HG03108 (cell line): ENCODE measurements at regions not wholly inside any gene's neighbourhood (a gene's known extent, or its start where the extent isn't known, plus 50 kb on each side); places are given as distances from the start of the nearest gene placed in this dataset.
"Not testable (repeated sequence)": the region's sequence is repeated elsewhere in the genome, so short reads cannot be mapped to it uniquely, and the experiment has no call there.

Experiments
- ATAC-seq: cut with Tn5 transposase; IDR thresholded peaks from one replicate; pipeline ENCODE4 v1.9.1; 2021; ENCODE audit warnings: moderate library complexity; ENCODE audit not compliant: unreplicated experiment

DNA sequence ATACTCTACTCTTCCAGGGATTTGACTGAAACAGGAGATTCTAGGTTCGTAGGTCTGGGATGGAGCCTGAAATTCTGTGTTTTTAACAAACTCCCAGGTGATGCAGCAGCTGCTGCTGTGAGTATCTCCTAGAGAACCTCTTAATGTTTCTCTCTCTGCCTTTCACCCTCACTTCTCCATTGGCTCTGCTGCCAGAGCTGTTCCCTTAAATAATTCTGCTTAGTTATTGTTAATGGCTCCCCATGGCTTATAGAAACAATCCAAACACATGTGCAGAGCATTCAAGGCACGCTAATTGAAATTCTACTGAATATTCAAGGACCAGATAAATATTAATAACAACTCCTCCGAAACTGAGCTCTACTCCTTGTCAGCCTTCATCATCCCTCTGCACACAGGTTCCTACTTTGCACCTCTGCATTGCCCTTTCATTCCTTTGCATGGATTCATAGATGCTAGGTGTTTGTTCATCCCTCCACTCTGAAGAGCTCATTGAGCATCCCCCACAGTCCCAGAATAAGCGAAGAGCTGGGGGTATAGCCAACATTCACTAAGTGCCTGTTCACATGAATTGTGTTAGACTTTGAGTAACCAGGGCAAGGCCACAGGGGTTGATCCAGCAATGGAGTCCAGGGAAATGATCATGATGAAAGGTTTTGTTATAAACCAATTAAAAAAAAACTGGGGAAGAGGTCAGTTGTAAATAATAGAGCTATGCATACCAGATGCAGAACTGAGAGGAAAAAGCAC lies 488.4 kb upstream of the JAG1 start:
- no peak for ATAC-seq

DNA sequence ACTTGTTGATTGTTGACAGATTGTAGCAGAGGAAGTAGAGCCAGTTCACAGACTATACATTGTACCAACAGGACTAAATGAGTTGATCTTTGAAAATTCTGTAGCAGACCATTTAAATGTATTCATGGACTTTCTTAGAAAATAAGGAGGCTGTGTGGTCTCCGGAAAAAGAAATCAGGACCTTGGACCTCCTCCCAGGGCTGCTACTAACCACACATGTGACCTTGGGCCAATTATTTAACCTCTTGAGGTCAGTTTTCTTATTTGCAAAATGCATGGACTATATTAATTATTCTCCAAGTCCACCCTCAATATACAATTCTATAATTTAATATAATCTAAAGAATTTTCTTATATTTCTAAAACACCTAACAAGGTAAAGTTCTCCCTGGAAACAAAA lies 492.0 kb upstream of the JAG1 start:
- ATAC-seq, result no peak

GRCh38 chr20:11166712-11167111 lies 492.9 kb upstream of the JAG1 start:
- ATAC-seq, result no peak

GRCh38 chr20:11168026-11168425 lies 494.2 kb upstream of the JAG1 start:
- no peak for ATAC-seq

DNA sequence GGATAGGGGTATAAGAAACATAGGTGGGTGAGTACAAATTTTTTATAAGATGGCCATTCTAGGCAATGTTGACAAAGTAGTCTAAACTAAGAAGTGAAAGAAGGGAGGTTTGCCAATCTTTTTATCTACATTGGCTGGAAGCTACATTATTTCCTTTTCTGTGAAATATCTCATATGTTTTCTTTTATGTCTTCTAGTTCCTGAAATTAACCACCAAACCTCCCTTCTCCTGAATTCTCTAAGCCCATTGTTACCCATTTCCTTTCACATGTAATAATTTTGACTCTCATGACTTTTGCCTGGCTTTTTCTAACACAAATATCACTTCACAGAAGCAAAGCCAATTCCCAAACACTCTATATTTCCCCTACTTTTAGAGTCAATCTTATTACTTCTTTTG lies 496.2 kb upstream of the JAG1 start:
- ATAC-seq, result no peak

DNA sequence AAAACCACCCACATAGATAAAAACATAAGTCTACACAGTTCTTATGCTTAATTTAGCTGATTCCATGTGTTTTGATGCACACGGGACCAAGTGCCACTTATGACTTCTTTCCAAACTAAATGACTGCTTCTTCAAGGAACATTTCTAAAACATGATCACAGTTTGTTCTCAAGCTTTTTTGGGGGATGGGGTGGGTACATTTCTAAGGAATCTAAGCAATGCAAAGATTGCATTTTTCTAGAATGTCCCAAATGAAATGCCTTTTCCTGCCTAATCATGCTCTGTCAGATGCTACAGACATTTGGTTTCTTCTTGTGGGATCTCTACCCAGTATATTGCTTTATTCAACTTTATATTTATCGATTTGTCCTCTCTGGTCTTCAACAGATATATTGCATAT lies 496.8 kb upstream of the JAG1 start:
- ATAC-seq, result no peak

- no peak for ATAC-seq
Observed at GRCh38 chr20:11172881-11173280, 499.1 kb upstream of the JAG1 start.

DNA sequence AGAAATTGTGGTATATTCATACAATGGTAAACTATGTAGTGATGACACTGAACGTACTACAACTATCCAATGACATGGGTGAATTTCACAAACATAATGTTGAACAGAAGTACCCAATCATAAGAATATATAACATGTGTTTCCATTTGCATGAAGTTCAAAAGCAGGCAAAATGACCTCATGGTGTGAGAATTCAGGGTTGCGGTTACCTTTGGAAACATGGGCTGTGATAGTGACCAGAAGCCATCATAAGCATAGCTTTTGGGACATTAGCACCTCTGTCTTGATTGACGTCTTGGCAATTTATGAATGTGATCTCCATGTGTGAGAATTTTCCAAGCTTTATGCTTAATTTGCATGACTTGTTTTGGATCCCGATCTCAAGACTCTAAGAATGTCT lies 500.1 kb upstream of the JAG1 start:
- ATAC-seq, result no peak

GRCh38 chr20:11174861-11175260 lies 501.1 kb upstream of the JAG1 start:
- ATAC-seq, result no peak

GRCh38 chr20:11176431-11176830 lies 502.6 kb upstream of the JAG1 start:
- no peak for ATAC-seq

GRCh38 chr20:11178946-11179654 lies 505.3 kb upstream of the JAG1 start:
- ATAC-seq, result no peak

DNA sequence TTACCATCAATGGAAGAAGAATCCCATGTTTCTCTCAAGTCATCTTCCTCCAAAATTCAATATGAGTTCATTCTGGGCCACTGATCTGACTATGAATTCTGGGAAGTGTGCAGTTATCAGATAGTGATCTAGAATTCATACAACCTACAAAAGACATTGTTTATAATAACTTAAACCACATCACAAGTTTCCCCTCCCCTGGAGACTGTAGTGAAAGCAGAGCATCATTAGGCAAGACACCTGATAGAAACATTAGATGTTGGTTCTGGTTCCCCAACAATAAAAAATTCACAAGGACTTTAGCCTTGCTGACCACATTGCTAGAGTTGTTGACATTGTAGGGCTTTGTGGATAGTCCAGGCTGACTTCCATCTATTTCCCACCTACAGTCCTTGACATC lies 506.4 kb upstream of the JAG1 start:
- no peak for ATAC-seq

DNA sequence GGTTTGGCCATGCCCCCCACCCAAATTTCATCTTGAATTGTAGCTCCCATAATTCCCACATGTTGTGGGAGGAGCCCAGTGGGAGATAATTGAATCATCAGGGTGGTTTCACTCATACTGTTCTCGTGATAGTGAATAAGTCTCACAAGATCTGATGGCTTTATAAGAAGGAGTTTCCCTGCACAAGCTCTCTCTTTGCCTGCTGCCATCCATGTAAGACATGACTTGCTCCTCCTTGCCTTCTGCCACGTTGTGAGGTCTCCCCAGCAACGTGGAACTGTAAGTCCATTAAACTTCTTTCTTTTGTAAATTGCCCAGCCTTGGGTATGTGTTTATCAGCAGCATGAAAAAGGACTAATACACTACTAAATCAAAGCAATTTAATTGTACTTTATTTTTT lies 507.3 kb upstream of the JAG1 start:
- not testable (repeated sequence) for ATAC-seq

GRCh38 chr20:11181966-11182365 lies 508.2 kb upstream of the JAG1 start:
- ATAC-seq, result no peak

GRCh38 chr20:11182720-11183119 lies 508.9 kb upstream of the JAG1 start:
- no peak for ATAC-seq

- no peak for ATAC-seq
Observed at GRCh38 chr20:11186301-11187008, 512.7 kb upstream of the JAG1 start.

DNA sequence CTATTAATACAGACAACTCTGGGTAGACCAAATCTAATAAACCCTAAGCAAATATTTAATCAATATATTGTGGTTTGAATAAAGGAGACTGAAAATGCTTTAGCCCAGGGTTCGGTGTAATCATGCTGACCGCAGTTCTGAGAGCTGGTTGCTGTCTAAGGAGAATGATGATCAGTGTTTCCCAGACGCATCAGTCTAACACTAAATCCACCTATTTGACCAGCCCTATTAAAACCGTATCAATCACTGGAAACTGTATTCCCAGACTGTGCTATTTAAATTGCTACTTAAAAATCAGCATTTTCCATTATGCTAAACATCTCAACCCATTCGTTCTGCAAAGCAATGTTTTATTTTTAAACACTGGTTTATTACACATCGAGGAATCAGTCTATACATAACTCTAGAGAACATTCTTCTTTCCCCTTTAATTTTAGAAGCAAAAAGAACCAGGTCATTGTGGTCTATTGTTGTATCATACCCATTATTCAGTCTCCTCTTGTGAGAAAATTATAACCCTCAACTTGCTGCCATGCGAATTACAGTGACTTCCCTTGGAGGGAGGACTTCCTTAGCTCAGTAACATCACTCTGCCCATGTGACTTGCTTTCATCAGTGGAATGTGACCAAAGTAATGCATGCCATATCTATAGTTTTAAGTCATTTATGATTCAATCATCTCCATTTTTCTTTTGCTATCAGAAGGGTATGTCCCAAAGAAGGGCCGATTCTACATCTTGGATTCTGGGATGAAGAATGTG lies 515.2 kb upstream of the JAG1 start:
- no peak for ATAC-seq

DNA sequence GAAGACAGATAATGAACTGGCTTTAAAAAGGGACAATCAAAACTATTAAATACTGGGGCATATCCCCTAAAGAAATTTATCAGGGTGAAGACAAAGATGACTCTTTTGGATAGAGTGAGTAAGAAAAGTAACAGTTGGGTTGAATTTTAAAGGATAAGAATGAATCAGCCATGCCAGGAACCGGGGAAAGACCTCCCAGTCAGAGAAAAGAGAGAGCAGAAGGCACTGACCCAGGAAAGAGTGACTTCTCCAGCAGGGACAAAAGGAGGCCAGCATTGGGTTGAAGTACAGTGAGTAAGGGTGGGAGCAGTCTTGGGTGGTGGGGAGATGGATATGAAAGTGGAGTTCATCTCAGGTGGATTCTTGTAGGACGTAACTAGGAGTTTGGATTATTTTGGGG lies 516.9 kb upstream of the JAG1 start:
- no peak for ATAC-seq

- ATAC-seq, result no peak
Observed at GRCh38 chr20:11192106-11192505, 518.3 kb upstream of the JAG1 start.

GRCh38 chr20:11193241-11193640 lies 519.4 kb upstream of the JAG1 start:
- ATAC-seq, result no peak

GRCh38 chr20:11195169-11195568 lies 521.4 kb upstream of the JAG1 start:
- ATAC-seq, result no peak
